Testis (tissue), 2 donors: ENCODE measurements at regions not wholly inside any gene's neighbourhood (a gene's known extent, or its start where the extent isn't known, plus 50 kb on each side); places are given as distances from the start of the nearest gene placed in this dataset.

Experiments
- CTCF ChIP-seq, 3 experiments: fragments of 450-650 bp in 2 of 3; fragments of 200-600 bp in 1 of 3; sonication (generic) in 1 of 3; IDR thresholded peaks; one replicate each; pipeline ENCODE4 v1.5.1; 2016 to 2019; ENCODE audit warnings: antibody characterized with exemption in 3 of 3, mild to moderate bottlenecking in 2 of 3, moderate library complexity in 1 of 3
- POLR2A ChIP-seq: fragments of 450-650 bp; IDR thresholded peaks from one replicate; pipeline ENCODE4 v1.6.1; 2017; ENCODE audit warnings: antibody characterized with exemption, mild to moderate bottlenecking, moderate library complexity

- no peak for TF ChIP-seq POLR2A
- TF ChIP-seq CTCF (IDR thresholded peaks at IDR 0.05), result no peak
Measured at GRCh38 chr5:135753990-135754389, 80.5 kb upstream of the SLC25A48 start.
